Astrocyte (in vitro differentiated cells and primary cell): ENCODE measurements at regions not wholly inside any gene's neighbourhood (a gene's known extent, or its start where the extent isn't known, plus 50 kb on each side); places are given as distances from the start of the nearest gene placed in this dataset.

Experiments
- DNase-seq: peaks from one replicate; pipeline ENCODE4 v3.0.0-alpha.2; 2010; ENCODE audit warnings: low read depth
- FAIRE-seq: peaks from 2 replicates; lab custom pipeline; 2011; peaks lifted over from hg19 to GRCh38; lab: Jason Lieb, UNC
- H2AFZ ChIP-seq: 2 replicates; pipeline ENCODE4 v1.6.0; 2012; ENCODE audit warnings: low read depth, low read length, inconsistent platforms
- H3K27ac ChIP-seq: 2 replicates; pipeline ENCODE4 v1.5.1; 2011; ENCODE audit warnings: low read depth, low read length, inconsistent platforms
- H3K27me3 ChIP-seq: 2 replicates; pipeline ENCODE4 v1.6.0; 2011; ENCODE audit warnings: low read length, inconsistent platforms; ENCODE audit not compliant: insufficient read depth
- H3K36me3 ChIP-seq: 2 replicates; pipeline ENCODE4 v1.5.1; 2011; ENCODE audit warnings: low read length, inconsistent platforms; ENCODE audit not compliant: insufficient read depth
- H3K4me1 ChIP-seq: 2 replicates; pipeline ENCODE4 v1.5.1; 2011; ENCODE audit warnings: low read length, inconsistent platforms; ENCODE audit not compliant: insufficient read depth
- H3K4me2 ChIP-seq: 2 replicates; pipeline ENCODE4 v1.6.0; 2012; ENCODE audit warnings: low read length, inconsistent platforms
- H3K4me3 ChIP-seq: 2 replicates; pipeline ENCODE4 v1.5.1; 2011; ENCODE audit warnings: low read depth, mild to moderate bottlenecking, low read length, inconsistent platforms; ENCODE audit not compliant: insufficient read depth
- H3K79me2 ChIP-seq: 2 replicates; pipeline ENCODE4 v1.6.0; 2012; ENCODE audit warnings: mild to moderate bottlenecking, low read length, inconsistent platforms; ENCODE audit not compliant: insufficient read depth
- H3K9ac ChIP-seq: 2 replicates; pipeline ENCODE4 v1.6.0; 2012; ENCODE audit warnings: mild to moderate bottlenecking, low read length, inconsistent platforms
- H3K9me3 ChIP-seq: 2 replicates; pipeline ENCODE4 v1.5.1; 2012; ENCODE audit warnings: low read depth, mild to moderate bottlenecking, low read length, inconsistent platforms; ENCODE audit not compliant: insufficient read depth
- H4K20me1 ChIP-seq: 2 replicates; pipeline ENCODE4 v1.6.0; 2012; ENCODE audit warnings: low read length, inconsistent platforms; ENCODE audit not compliant: insufficient read depth
- H3K27ac Mint-ChIP-seq: one replicate; pipeline ENCODE4 v1.8.0; 2021; ENCODE audit warnings: mild to moderate bottlenecking, mixed read lengths; ENCODE audit not compliant: unreplicated experiment
- H3K27me3 Mint-ChIP-seq: one replicate; pipeline ENCODE4 v1.8.0; 2021; ENCODE audit warnings: low read depth, mixed read lengths; ENCODE audit not compliant: unreplicated experiment
- H3K36me3 Mint-ChIP-seq: one replicate; pipeline ENCODE4 v1.8.0; 2021; ENCODE audit warnings: low read depth, mixed read lengths; ENCODE audit not compliant: unreplicated experiment
- H3K4me1 Mint-ChIP-seq: one replicate; pipeline ENCODE4 v1.8.0; 2021; ENCODE audit warnings: low read depth, mixed read lengths; ENCODE audit not compliant: unreplicated experiment
- H3K4me3 Mint-ChIP-seq: one replicate; pipeline ENCODE4 v1.8.0; 2021; ENCODE audit warnings: mild to moderate bottlenecking, moderate library complexity, mixed read lengths; ENCODE audit not compliant: unreplicated experiment
- H3K9me3 Mint-ChIP-seq: one replicate; pipeline ENCODE4 v1.8.0; 2021; ENCODE audit warnings: mild to moderate bottlenecking, mixed read lengths; ENCODE audit not compliant: unreplicated experiment
- EZH2 ChIP-seq: IDR thresholded peaks from 2 replicates; pipeline ENCODE4 v1.6.1; 2012; ENCODE audit warnings: mild to moderate bottlenecking, low read length, inconsistent platforms; ENCODE audit not compliant: insufficient read depth
- TF ChIP-seq, protein P1 (sequence below): IDR thresholded peaks from 2 replicates; pipeline ENCODE4 v1.5.1; 2011; ENCODE audit warnings: low read depth, mild to moderate bottlenecking, inconsistent platforms, low read length, moderate library complexity; ENCODE audit not compliant: insufficient read depth

DNA sequence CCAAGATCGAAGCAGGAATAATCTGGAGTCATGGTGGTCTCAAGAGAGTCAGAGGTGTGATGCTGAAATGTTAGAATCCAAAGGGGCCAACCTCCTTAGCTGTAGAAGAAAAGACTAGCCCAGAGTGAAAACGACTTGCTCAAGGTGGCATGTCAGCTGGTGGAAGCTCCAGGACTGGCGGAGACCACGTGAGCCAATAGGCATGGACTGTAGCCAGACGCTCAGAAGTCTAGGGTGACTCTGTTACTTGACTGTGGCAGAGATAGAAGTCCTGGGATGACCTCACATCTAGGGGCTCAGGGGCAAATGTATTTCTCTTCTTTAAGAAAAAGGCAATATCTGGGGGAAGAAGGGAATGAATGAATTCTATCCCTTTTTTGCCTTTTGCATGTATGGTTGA is 267.4 kb downstream of the ATG4C start:
- DNase-seq (no peak), FAIRE-seq (no peak)
- H3K4me3 ChIP-seq, result no peak overlapping the region
- Mint-ChIP-seq H3K4me1 (no peaks in the 10 kb centered on the region), H3K27ac (no peak overlapping the region), H3K27me3 (no peaks in the 10 kb centered on the region), H3K9me3 (no peaks in the 10 kb centered on the region), H3K36me3 (no peaks in the 10 kb centered on the region), H3K4me3 (no peak overlapping the region)
- no peak overlapping the region for H3K4me2 ChIP-seq
- no peaks in the 10 kb centered on the region for H3K36me3 ChIP-seq
- no peaks in the 10 kb centered on the region for H3K27me3 ChIP-seq
- no peak for TF ChIP-seq EZH2
- TF ChIP-seq, protein P1, sequence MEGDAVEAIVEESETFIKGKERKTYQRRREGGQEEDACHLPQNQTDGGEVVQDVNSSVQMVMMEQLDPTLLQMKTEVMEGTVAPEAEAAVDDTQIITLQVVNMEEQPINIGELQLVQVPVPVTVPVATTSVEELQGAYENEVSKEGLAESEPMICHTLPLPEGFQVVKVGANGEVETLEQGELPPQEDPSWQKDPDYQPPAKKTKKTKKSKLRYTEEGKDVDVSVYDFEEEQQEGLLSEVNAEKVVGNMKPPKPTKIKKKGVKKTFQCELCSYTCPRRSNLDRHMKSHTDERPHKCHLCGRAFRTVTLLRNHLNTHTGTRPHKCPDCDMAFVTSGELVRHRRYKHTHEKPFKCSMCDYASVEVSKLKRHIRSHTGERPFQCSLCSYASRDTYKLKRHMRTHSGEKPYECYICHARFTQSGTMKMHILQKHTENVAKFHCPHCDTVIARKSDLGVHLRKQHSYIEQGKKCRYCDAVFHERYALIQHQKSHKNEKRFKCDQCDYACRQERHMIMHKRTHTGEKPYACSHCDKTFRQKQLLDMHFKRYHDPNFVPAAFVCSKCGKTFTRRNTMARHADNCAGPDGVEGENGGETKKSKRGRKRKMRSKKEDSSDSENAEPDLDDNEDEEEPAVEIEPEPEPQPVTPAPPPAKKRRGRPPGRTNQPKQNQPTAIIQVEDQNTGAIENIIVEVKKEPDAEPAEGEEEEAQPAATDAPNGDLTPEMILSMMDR, result no peak
- H3K9ac ChIP-seq, result no peak overlapping the region
- H3K4me1 ChIP-seq, result no peaks in the 10 kb centered on the region
- no peak overlapping the region for H2AFZ ChIP-seq
- H3K9me3 ChIP-seq, result no peaks in the 10 kb centered on the region
- H4K20me1 ChIP-seq, result no peaks in the 10 kb centered on the region
- no peaks in the 10 kb centered on the region for H3K79me2 ChIP-seq
- H3K27ac ChIP-seq, result no peak overlapping the region

DNA sequence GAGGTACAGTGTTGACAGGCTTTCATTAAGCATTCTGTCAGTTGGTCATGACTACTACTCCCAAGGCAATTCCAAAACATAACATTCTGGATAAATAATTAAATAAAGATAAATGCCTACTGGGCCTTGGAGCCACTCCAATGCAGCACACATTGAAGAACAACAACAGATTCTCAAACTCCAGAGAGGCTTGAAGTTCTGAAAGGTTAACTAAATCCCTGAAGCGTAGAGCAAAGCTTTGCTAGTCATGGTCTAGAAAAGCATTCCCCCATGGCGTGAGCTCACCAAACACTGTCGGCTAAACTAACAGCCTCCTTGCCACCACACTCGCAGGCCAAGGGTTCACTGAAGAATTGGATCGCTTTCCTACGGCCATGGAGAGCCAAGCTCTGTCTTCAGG is 268.0 kb downstream of the ATG4C start:
- H3K9me3 Mint-ChIP-seq, result no peaks in the 10 kb centered on the region
- no peaks in the 10 kb centered on the region for H3K79me2 ChIP-seq
- FAIRE-seq (no peak), DNase-seq (no peak)
- no peak overlapping the region for H3K27ac ChIP-seq
- H2AFZ ChIP-seq, result no peak overlapping the region
- no peaks in the 10 kb centered on the region for H3K27me3 ChIP-seq
- H3K4me3 Mint-ChIP-seq, result no peak overlapping the region
- no peak for TF ChIP-seq EZH2
- TF ChIP-seq, protein P1, result no peak
- no peaks in the 10 kb centered on the region for H3K4me1 Mint-ChIP-seq
- no peaks in the 10 kb centered on the region for H3K36me3 Mint-ChIP-seq
- no peaks in the 10 kb centered on the region for H4K20me1 ChIP-seq
- H3K27ac Mint-ChIP-seq, result no peak overlapping the region
- H3K4me3 ChIP-seq, result no peak overlapping the region
- no peaks in the 10 kb centered on the region for H3K27me3 Mint-ChIP-seq
- no peaks in the 10 kb centered on the region for H3K9me3 ChIP-seq
- H3K9ac ChIP-seq, result no peak overlapping the region
- H3K4me2 ChIP-seq, result no peak overlapping the region
- no peaks in the 10 kb centered on the region for H3K4me1 ChIP-seq
- H3K36me3 ChIP-seq, result no peaks in the 10 kb centered on the region

DNA sequence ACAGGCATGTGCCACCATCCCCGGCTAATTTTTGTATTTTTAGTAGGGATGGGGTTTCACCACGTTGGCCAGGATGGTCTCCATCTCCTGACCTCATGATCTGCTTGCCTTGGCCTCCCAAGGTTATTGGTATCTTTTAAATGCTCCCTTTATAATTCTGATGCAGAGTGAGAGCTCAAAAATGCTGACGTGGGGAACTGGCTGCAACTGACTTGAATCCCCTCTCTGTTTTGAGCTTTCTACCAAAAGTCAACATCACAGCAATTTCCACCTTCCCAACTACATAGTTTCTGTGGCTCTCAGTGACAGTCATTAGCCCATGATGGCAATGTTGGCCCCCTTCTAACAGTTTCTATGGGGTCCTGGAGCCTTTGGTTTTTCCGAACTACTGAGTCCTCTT is 268.2 kb upstream of the FOXD3 start:
- no peak for TF ChIP-seq EZH2
- TF ChIP-seq, protein P1, result no peak
- Histone ChIP-seq H3K27me3 (no peaks in the 10 kb centered on the region), H3K9me3 (no peaks in the 10 kb centered on the region), H2AFZ (no peak overlapping the region), H3K9ac (no peak overlapping the region), H3K36me3 (no peaks in the 10 kb centered on the region), H3K4me1 (no peaks in the 10 kb centered on the region), H3K4me3 (no peak overlapping the region), H3K27ac (no peak overlapping the region), H4K20me1 (no peaks in the 10 kb centered on the region), H3K79me2 (no peaks in the 10 kb centered on the region), H3K4me2 (no peak overlapping the region)
- no peaks in the 10 kb centered on the region for H3K4me1 Mint-ChIP-seq
- no peaks in the 10 kb centered on the region for H3K36me3 Mint-ChIP-seq
- H3K9me3 Mint-ChIP-seq, result no peaks in the 10 kb centered on the region
- no peaks in the 10 kb centered on the region for H3K27me3 Mint-ChIP-seq
- no peak overlapping the region for H3K27ac Mint-ChIP-seq
- no peak overlapping the region for H3K4me3 Mint-ChIP-seq
- no peak for FAIRE-seq
- no peak for DNase-seq
